IMR-90 (cell line): ENCODE measurements at regions not wholly inside any gene's neighbourhood (a gene's known extent, or its start where the extent isn't known, plus 50 kb on each side); places are given as distances from the start of the nearest gene placed in this dataset.

ENCODE experiments used
- ATAC-seq: fragments of 200-7000 bp; cut with Tn5 transposase; 2 replicates; pipeline ENCODE4 v1.9.1; 2020; ENCODE audit warnings: low read depth, mild to moderate bottlenecking, moderate library complexity
- BruUV-seq: library from RNA; stranded (reverse); fragments of 400-500 nt; replicated peaks from 2 replicates; lab custom pipeline; 2021; lab: Mats Ljungman, UMichigan
- CTCF ChIA-PET: fragments of 300-600 bp; formaldehyde crosslinking; extraction: SDS; loops from one replicate; lab custom pipeline; 2021; ENCODE audit warnings: antibody characterized with exemption; lab: Yijun Ruan, JAX
- POLR2A ChIA-PET: fragments of 300-600 bp; sonication (Branson Sonifier 250); formaldehyde crosslinking; loops from one replicate; lab custom pipeline; 2022; ENCODE audit warnings: antibody characterized with exemption; ENCODE audit not compliant: unreplicated experiment; lab: Charles Lee
- DNase-seq: peaks from one replicate; pipeline ENCODE4 v3.0.0; 2013
- H2AFZ ChIP-seq: replicated peaks from 2 replicates; pipeline ENCODE3; 2013; ENCODE audit warnings: low read length, mild to moderate bottlenecking; ENCODE audit not compliant: poor library complexity
- H2AK5ac ChIP-seq: 2 replicates; pipeline ENCODE4 v1.6.1; 2013; ENCODE audit warnings: low read depth, low read length, inconsistent platforms
- H2AK9ac ChIP-seq: replicated peaks from 2 replicates; pipeline ENCODE3; 2013; ENCODE audit warnings: mild to moderate bottlenecking, low read depth, low read length, moderate library complexity; ENCODE audit not compliant: poor library complexity
- H2BK120ac ChIP-seq: 2 replicates; pipeline ENCODE4 v1.6.1; 2013; ENCODE audit warnings: low read depth, low read length, inconsistent platforms
- H2BK15ac ChIP-seq: 3 replicates; pipeline ENCODE4 v1.6.1; 2013; ENCODE audit warnings: low read depth, low read length, inconsistent platforms
- H2BK20ac ChIP-seq: 2 replicates; pipeline ENCODE4 v1.6.1; 2013; ENCODE audit warnings: low read depth, mild to moderate bottlenecking, inconsistent platforms, low read length, moderate library complexity
- H2BK5ac ChIP-seq: 2 replicates; pipeline ENCODE4 v1.6.1; 2013; ENCODE audit warnings: mild to moderate bottlenecking, low read depth, low read length, inconsistent platforms; ENCODE audit not compliant: poor library complexity, severe bottlenecking
- H3K14ac ChIP-seq: replicated peaks from 2 replicates; pipeline ENCODE4 v1.6.1; 2013; ENCODE audit warnings: low read depth, low read length, inconsistent platforms
- H3K18ac ChIP-seq: 2 replicates; pipeline ENCODE4 v1.6.1; 2013; ENCODE audit warnings: low read depth, low read length, control low read depth
- H3K23ac ChIP-seq: 2 replicates; pipeline ENCODE4 v1.6.1; 2013; ENCODE audit warnings: low read depth, low read length, inconsistent platforms
- H3K27ac ChIP-seq: 2 replicates; pipeline ENCODE4 v1.5.1; 2013; ENCODE audit warnings: mild to moderate bottlenecking, control low read depth, low read length; ENCODE audit not compliant: insufficient read depth
- H3K27me3 ChIP-seq: 2 replicates; pipeline ENCODE4 v1.6.1; 2013; ENCODE audit warnings: low read length; ENCODE audit not compliant: control insufficient read depth, insufficient read depth
- H3K36me3 ChIP-seq: 2 replicates; pipeline ENCODE4 v1.6.1; 2013; ENCODE audit warnings: low read length, mixed read lengths; ENCODE audit not compliant: control insufficient read depth, insufficient read depth
- H3K4ac ChIP-seq: 2 replicates; pipeline ENCODE4 v1.6.1; 2013; ENCODE audit warnings: low read depth, low read length, inconsistent platforms
- H3K4me1 ChIP-seq: 2 replicates; pipeline ENCODE4 v1.6.1; 2013; ENCODE audit warnings: low read length, mixed read lengths; ENCODE audit not compliant: control insufficient read depth, insufficient read depth
- H3K4me2 ChIP-seq: 2 replicates; pipeline ENCODE4 v1.6.1; 2013; ENCODE audit warnings: low read depth, mild to moderate bottlenecking, control low read depth, low read length, moderate library complexity
- H3K4me3 ChIP-seq: 2 replicates; pipeline ENCODE4 v1.5.1; 2013; ENCODE audit warnings: low read depth, mild to moderate bottlenecking, control low read depth, low read length, moderate library complexity; ENCODE audit not compliant: insufficient read depth
- H3K56ac ChIP-seq: 2 replicates; pipeline ENCODE4 v1.6.1; 2013; ENCODE audit warnings: low read length, inconsistent platforms; ENCODE audit not compliant: insufficient read depth; ENCODE audit errors: extremely low read depth
- H3K79me1 ChIP-seq, 2 experiments: 2 replicates each; pipeline ENCODE4 v1.6.1; 2013; ENCODE audit warnings: low read length in 2 of 2, inconsistent platforms in 1 of 2, low read depth in 1 of 2
- H3K9ac ChIP-seq: 2 replicates; pipeline ENCODE4 v1.6.1; 2013; ENCODE audit warnings: low read depth, low read length, control low read depth
- H3K9me1 ChIP-seq: 2 replicates; pipeline ENCODE4 v1.6.1; 2013; ENCODE audit warnings: low read length, inconsistent platforms; ENCODE audit not compliant: insufficient read depth
- H3K9me3 ChIP-seq: 2 replicates; pipeline ENCODE4 v1.6.1; 2013; ENCODE audit warnings: low read length; ENCODE audit not compliant: control insufficient read depth, insufficient read depth
- H4K20me1 ChIP-seq: 2 replicates; pipeline ENCODE4 v1.6.1; 2013; ENCODE audit warnings: low read length, inconsistent platforms; ENCODE audit not compliant: insufficient read depth
- H4K5ac ChIP-seq: 2 replicates; pipeline ENCODE4 v1.6.1; 2013; ENCODE audit warnings: mild to moderate bottlenecking, low read depth, low read length, control low read depth
- H4K8ac ChIP-seq, 2 experiments: 2 replicates each; pipeline ENCODE4 v1.6.1; 2013; ENCODE audit warnings: low read depth in 2 of 2, low read length in 2 of 2, control low read depth in 1 of 2, inconsistent platforms in 1 of 2
- H4K91ac ChIP-seq: 2 replicates; pipeline ENCODE4 v1.6.1; 2013; ENCODE audit warnings: low read depth, low read length, inconsistent platforms; ENCODE audit not compliant: insufficient read depth
- BHLHE40 ChIP-seq: fragments of 150-350 bp; IDR thresholded peaks from 2 replicates; pipeline ENCODE4 v1.6.1; 2016; ENCODE audit warnings: mild to moderate bottlenecking, low read depth, low read length
- CEBPB ChIP-seq: IDR thresholded peaks from 2 replicates; pipeline ENCODE4 v1.6.1; 2012; ENCODE audit warnings: low read depth, low read length, improper control_type of control experiment
- CHD1 ChIP-seq: IDR thresholded peaks from 2 replicates; pipeline ENCODE4 v1.6.1; 2012; ENCODE audit warnings: low read depth, low read length, improper control_type of control experiment
- CTCF ChIP-seq: conservative IDR thresholded peaks from 2 replicates; pipeline ENCODE4 v1.5.1; 2012; ENCODE audit warnings: mild to moderate bottlenecking, low read depth, low read length, improper control_type of control experiment
- ELK1 ChIP-seq: fragments of 150-350 bp; IDR thresholded peaks from 2 replicates; pipeline ENCODE4 v1.6.1; 2016; ENCODE audit warnings: low read depth, mild to moderate bottlenecking, low read length, moderate library complexity, borderline replicate concordance
- FOS ChIP-seq: fragments of 150-350 bp; IDR thresholded peaks from 2 replicates; pipeline ENCODE4 v1.6.1; 2016; ENCODE audit warnings: low read depth, low read length
- MAFK ChIP-seq: IDR thresholded peaks from 2 replicates; pipeline ENCODE4 v1.6.1; 2012; ENCODE audit warnings: low read depth, low read length, improper control_type of control experiment
- MAZ ChIP-seq: IDR thresholded peaks from 2 replicates; pipeline ENCODE4 v1.6.1; 2012; ENCODE audit warnings: low read depth, mild to moderate bottlenecking, low read length, improper control_type of control experiment, moderate library complexity, borderline replicate concordance
- MXI1 ChIP-seq: IDR thresholded peaks from 2 replicates; pipeline ENCODE4 v1.6.1; 2012; ENCODE audit warnings: low read depth, mild to moderate bottlenecking, low read length, moderate library complexity, borderline replicate concordance
- NFE2L2 ChIP-seq: fragments of 150-350 bp; IDR thresholded peaks from 2 replicates; pipeline ENCODE4 v1.6.1; 2016; ENCODE audit warnings: low read depth, mild to moderate bottlenecking, low read length
- POLR2A ChIP-seq: IDR thresholded peaks from 2 replicates; pipeline ENCODE4 v1.6.1; 2012; ENCODE audit warnings: mild to moderate bottlenecking, low read depth, low read length
- RAD21 ChIP-seq: IDR thresholded peaks from 2 replicates; pipeline ENCODE4 v1.6.1; 2012; ENCODE audit warnings: low read length, improper control_type of control experiment
- RCOR1 ChIP-seq: IDR thresholded peaks from 2 replicates; pipeline ENCODE4 v1.6.1; 2012; ENCODE audit warnings: mild to moderate bottlenecking, low read length, improper control_type of control experiment; ENCODE audit not compliant: insufficient replicate concordance
- RFX5 ChIP-seq: IDR thresholded peaks from 2 replicates; pipeline ENCODE4 v1.8.0; 2012; ENCODE audit warnings: low read depth, mild to moderate bottlenecking, low read length, moderate library complexity
- SMC3 ChIP-seq: fragments of 150-350 bp; IDR thresholded peaks from 2 replicates; pipeline ENCODE4 v1.6.1; 2016; ENCODE audit warnings: low read depth, mild to moderate bottlenecking, antibody characterized with exemption, low read length, moderate library complexity
- USF2 ChIP-seq: fragments of 150-350 bp; IDR thresholded peaks from 2 replicates; pipeline ENCODE4 v1.6.1; 2017; ENCODE audit warnings: mild to moderate bottlenecking, antibody characterized with exemption, low read length, low read depth
- WGBS, 2 experiments: methylation state at CpG; one replicate each; pipeline versions ENCODE4 v1.1.5 to v1.1.7; 2013; ENCODE audit warnings: missing lambda C conversion rate in 2 of 2; ENCODE audit not compliant: insufficient read length in 1 of 2; ENCODE audit errors: extremely low coverage in 2 of 2; 5-methylcytosine and 5-hydroxymethylcytosine counted together
- dilution Hi-C: fragments of 300-500 bp; cut with HindIII; formaldehyde crosslinking; loops from one replicate; pipeline ENCODE4 v1.14.3; 2018; ENCODE audit warnings: low sequenced_read_pairs; ENCODE audit not compliant: unreplicated experiment
- in situ Hi-C: fragments of 300-500 bp; cut with MboI; formaldehyde crosslinking; loops from 3 replicates; pipeline ENCODE4 v1.14.3; 2019; ENCODE audit warnings: low sequenced_read_pairs, inconsistent platforms, mixed read lengths
- intact Hi-C: fragments of 100-400 bp; cut with micrococcal nuclease; formaldehyde crosslinking; loops from 2 replicates; pipeline ENCODE4 v1.10.0; 2022

- no peak for TF ChIP-seq RFX5
- no peak for TF ChIP-seq MXI1
- no peak for TF ChIP-seq CTCF
- TF ChIP-seq BHLHE40: no peak
- TF ChIP-seq USF2: no peak
- no peak for TF ChIP-seq FOS
- no peak for TF ChIP-seq SMC3
- TF ChIP-seq MAFK: no peak
- TF ChIP-seq RCOR1: no peak
- no peak for TF ChIP-seq CEBPB
- TF ChIP-seq CHD1: no peak
- no peak for TF ChIP-seq NFE2L2
- no peak for TF ChIP-seq POLR2A
- TF ChIP-seq ELK1: no peak
- TF ChIP-seq RAD21: no peak
- TF ChIP-seq MAZ: no peak
- dilution Hi-C loops (loop anchor here (25.0 kb wide), 1 partner anchor 234 kb away; no protein-coding TSS in a partner anchor), intact Hi-C loops (no loop called here), in situ Hi-C loops (loop anchor here (25.0 kb wide), 1 partner anchor 1659 kb away; no protein-coding TSS in a partner anchor)
- ATAC-seq (no peak), DNase-seq (no peak)
- Histone ChIP-seq H4K91ac (no peak overlapping the region), H2BK15ac (no peak overlapping the region), H3K27me3 (no peaks in the 10 kb centered on the region; the same call in 1 of the 2 replicates), H3K27ac (no peak overlapping the region), H3K4me3 (no peak overlapping the region), H3K9ac (no peak overlapping the region), H3K23ac (no peak overlapping the region), H3K4ac (no peak overlapping the region), H3K4me1 (no peaks in the 10 kb centered on the region), H3K56ac (no peak overlapping the region), H3K9me1 (no peaks in the 10 kb centered on the region), H4K8ac (no peak overlapping the region), H2BK5ac (no peak overlapping the region), H2AFZ (no peak overlapping the region), H2BK20ac (no peak overlapping the region), H3K9me3 (no peaks in the 10 kb centered on the region), H2BK120ac (no peak overlapping the region), H4K5ac (no peak overlapping the region), H3K79me1 (no peaks in the 10 kb centered on the region), H3K4me2 (no peak overlapping the region), H4K20me1 (no peaks in the 10 kb centered on the region), H2AK9ac (no peak overlapping the region), H3K18ac (no peak overlapping the region), H2AK5ac (no peak overlapping the region), H3K14ac (no peak overlapping the region), H3K36me3 (no peaks in the 10 kb centered on the region)
- WGBS, 2 experiments: no CpG with 5 or more reads among the region's 8 CpGs
- CTCF ChIA-PET: no interaction called here
- POLR2A ChIA-PET: no interaction called here
- no TSS peak for BruUV-seq
Observed at GRCh38 chr16:72228014-72228413, 56.1 kb upstream of the PMFBP1 start.
